Mucosa of descending colon (tissue), 3 donors: ENCODE measurements at regions not wholly inside any gene's neighbourhood (a gene's known extent, or its start where the extent isn't known, plus 50 kb on each side); places are given as distances from the start of the nearest gene placed in this dataset.

Experiments used
- ATAC-seq: fragments of 200-7000 bp; cut with Tn5 transposase; one replicate; pipeline ENCODE4 v1.9.1; 2020; ENCODE audit warnings: mild to moderate bottlenecking, moderate library complexity
- DNase-seq, 3 donors: peaks; one replicate each; pipeline ENCODE4 v3.0.0-alpha.2; 2020
- H3K36me3 ChIP-seq: fragments of 200-600 bp; one replicate; pipeline ENCODE4 v1.8.0; 2021; ENCODE audit warnings: low read depth, mild to moderate bottlenecking
- H3K4me1 ChIP-seq: fragments of 200-600 bp; one replicate; pipeline ENCODE4 v1.8.0; 2021; ENCODE audit warnings: low read depth, mild to moderate bottlenecking
- H3K4me3 ChIP-seq: fragments of 200-600 bp; one replicate; pipeline ENCODE4 v1.8.0; 2021; ENCODE audit warnings: mild to moderate bottlenecking
- H3K9me3 ChIP-seq: fragments of 200-600 bp; one replicate; pipeline ENCODE4 v1.8.0; 2021; ENCODE audit warnings: mild to moderate bottlenecking
- intact Hi-C, 2 donors: fragments of 100-400 bp; cut with DNase I in 1 of 2; cut with micrococcal nuclease in 1 of 2; formaldehyde crosslinking; loops; one replicate each; pipeline versions ENCODE4 v1.11.0 to v1.11.1; 2022; cut with DNase I, micrococcal nuclease
- TF ChIP-seq, protein P1 (sequence below): fragments of 200-600 bp; IDR thresholded peaks from one replicate; pipeline ENCODE4 v1.8.0; 2022; ENCODE audit warnings: antibody characterized with exemption, mild to moderate bottlenecking
- donor health status: DM: no; HTN: no; CAD: no; lungs with moderate emphysema.
- donor health status: DM: no; HTN: no; CAD: no.
- donor health status: DM: no; HTN: yes; CAD: no.

DNA sequence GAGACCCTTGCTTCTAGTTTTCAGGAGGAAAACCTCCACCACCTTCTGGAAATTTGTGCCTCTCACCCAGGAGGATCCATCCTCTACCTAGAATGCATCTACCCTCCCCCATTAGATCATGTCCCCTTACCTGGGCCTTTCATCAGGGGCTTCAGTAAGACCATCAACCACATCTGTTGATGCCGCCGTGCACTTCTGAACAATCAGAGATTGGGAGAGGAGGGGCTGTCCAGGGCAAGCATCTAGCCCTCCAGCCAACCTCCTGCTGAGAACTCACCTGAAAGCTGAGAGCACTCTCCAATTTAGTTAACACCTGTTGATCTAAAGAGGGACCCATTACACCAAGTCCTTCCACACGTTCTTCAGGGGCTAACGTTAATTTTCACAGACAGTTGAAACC lies 57.6 kb upstream of the PIK3CG start:
- no peaks in the 10 kb centered on the region for H3K4me1 ChIP-seq
- TF ChIP-seq, protein P1, sequence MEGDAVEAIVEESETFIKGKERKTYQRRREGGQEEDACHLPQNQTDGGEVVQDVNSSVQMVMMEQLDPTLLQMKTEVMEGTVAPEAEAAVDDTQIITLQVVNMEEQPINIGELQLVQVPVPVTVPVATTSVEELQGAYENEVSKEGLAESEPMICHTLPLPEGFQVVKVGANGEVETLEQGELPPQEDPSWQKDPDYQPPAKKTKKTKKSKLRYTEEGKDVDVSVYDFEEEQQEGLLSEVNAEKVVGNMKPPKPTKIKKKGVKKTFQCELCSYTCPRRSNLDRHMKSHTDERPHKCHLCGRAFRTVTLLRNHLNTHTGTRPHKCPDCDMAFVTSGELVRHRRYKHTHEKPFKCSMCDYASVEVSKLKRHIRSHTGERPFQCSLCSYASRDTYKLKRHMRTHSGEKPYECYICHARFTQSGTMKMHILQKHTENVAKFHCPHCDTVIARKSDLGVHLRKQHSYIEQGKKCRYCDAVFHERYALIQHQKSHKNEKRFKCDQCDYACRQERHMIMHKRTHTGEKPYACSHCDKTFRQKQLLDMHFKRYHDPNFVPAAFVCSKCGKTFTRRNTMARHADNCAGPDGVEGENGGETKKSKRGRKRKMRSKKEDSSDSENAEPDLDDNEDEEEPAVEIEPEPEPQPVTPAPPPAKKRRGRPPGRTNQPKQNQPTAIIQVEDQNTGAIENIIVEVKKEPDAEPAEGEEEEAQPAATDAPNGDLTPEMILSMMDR, result no peak
- DNase-seq (no peak), ATAC-seq (no peak)
- no peak overlapping the region for H3K4me3 ChIP-seq
- no peaks in the 10 kb centered on the region for H3K36me3 ChIP-seq
- intact Hi-C loops, result no loop called here
- no peaks in the 10 kb centered on the region for H3K9me3 ChIP-seq

DNA sequence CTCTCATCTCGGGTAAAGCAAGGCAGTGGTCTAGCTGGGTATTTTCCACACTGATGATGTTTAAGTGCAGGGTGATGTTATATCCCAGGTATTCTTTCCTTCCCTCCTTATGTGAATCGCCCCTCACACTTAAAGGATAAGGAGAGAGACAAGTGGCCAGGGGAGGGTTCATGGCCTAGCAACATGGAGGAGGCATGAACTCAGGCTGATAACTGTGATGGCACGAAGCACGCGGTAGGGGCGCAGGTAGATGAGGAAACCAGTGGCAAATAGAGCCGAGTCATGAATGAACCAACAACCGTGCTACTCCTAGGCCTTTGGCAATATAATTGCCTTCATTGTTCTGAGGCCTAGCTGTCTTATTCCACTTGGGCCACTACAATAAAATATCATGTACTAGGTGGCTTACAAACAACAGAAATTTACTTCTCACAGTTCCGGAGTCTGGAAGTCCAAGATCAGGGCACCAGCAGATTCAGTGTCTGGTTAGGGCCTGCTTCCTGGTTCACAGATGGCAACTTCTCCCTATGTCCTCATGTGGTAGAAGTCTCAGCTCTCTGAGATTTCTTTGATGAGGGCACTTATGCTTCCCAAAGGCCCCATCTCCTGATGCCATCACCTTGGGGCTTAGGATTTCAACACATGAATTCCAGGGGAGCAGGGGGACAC lies 56.0 kb upstream of the PIK3CG start:
- ATAC-seq, result no peak

DNA sequence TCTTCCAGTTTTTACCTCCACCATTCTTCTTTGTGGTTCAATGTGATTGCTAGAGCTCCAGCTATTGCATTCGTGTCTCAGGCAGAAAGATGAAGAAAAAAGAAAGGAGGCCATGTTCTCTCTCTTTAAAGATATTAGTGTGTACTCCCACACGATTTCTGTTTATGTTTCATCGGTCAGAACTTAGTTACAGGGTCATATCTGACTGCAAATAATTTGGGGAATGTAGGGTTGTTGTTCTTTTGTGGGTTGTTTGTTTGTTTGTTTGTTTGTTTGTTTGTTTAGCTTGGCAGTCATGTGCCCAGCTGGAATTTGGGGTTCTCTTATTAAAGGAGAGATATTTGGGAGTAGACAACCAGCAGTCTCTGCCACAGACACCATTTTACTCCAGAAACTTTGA lies 53.6 kb upstream of the PIK3CG start:
- ATAC-seq, result no peak
- DNase-seq, result no peak
- H3K4me3 ChIP-seq, result no peak overlapping the region
- TF ChIP-seq, protein P1, result no peak
- no peaks in the 10 kb centered on the region for H3K4me1 ChIP-seq
- no peaks in the 10 kb centered on the region for H3K9me3 ChIP-seq
- intact Hi-C loops, result no loop called here
- H3K36me3 ChIP-seq, result no peaks in the 10 kb centered on the region

More for the DNA sequence above, 56.0 kb upstream of the PIK3CG start:
- TF ChIP-seq, protein P1, result no peak
- Histone ChIP-seq H3K4me3 (no peak overlapping the region), H3K36me3 (no peaks in the 10 kb centered on the region), H3K4me1 (no peaks in the 10 kb centered on the region), H3K9me3 (no peaks in the 10 kb centered on the region)
- no peak for DNase-seq
- intact Hi-C loops, result no loop called here

DNA sequence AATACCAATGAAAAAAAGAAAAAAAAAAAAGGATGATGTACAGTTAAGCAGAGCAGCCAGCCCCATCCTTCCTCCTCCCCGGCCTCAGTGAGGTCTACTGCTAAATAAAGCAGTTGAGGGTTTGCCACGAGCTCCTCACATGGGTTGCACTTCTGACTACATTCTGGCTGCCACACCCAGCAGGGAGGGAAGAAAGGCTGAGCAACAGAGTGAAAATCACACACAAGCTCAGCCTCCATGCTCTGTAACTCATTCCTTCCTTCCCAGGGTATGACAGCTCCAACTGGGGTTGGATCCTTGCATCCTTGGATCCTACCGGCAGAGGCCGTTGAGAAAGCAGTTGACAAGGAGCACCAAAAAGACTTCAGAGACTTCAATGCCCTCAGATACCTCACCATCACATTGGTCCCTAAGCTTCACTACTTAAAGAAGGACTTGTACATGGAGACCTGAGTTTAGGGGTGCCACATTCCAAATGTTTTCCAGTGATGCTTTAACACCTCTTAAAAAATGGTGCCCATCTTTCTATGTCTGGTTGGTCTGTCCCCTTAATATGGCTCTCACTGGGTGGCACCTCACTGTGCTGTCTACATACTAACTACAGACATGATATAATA lies 52.9 kb upstream of the PIK3CG start:
- no peaks in the 10 kb centered on the region for H3K4me1 ChIP-seq
- no peaks in the 10 kb centered on the region for H3K9me3 ChIP-seq
- TF ChIP-seq, protein P1, result no peak
- intact Hi-C loops, result no loop called here
- H3K4me3 ChIP-seq, result no peak overlapping the region
- no peaks in the 10 kb centered on the region for H3K36me3 ChIP-seq
- DNase-seq (peak in 1 of 3 donors; percentile 10), ATAC-seq (peak; percentile 36)

DNA sequence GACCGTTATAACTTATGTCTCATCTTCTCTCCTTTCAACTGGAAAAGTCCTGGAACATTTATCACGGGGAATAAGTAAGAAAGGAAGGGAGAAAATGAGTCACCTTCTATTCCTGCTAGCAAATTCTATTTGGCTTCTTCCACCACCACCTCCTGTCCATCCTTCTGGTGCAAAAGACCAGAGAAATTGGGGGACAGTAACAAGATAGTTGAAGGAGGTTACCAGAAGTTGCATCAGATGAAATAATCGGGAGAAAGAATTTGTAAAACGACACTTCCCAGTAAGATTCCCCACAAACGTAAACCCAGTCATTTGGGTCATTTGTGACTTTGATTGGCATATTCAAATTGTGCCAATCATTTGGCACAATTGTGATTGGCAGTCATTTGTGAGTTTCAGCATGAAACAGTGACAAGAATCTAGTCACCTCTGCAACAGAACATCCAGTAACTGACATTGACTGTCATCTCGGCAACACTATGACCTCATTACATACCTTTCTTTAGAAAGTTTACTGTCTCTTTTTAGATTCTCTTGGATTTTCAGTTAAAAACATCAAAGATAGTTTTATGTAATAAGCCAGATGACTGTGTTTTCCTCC lies 51.3 kb upstream of the PIK3CG start:
- TF ChIP-seq, protein P1, result no peak
- DNase-seq, result no peak
- Histone ChIP-seq H3K9me3 (no peaks in the 10 kb centered on the region), H3K4me1 (no peaks in the 10 kb centered on the region), H3K4me3 (no peak overlapping the region), H3K36me3 (no peaks in the 10 kb centered on the region)
- ATAC-seq, result no peak
- intact Hi-C loops, result no loop called here
